ENCODE measurements at regions not wholly inside any gene's neighbourhood (a gene's known extent, or its start where the extent isn't known, plus 50 kb on each side); places are given as distances from the start of the nearest gene placed in this dataset.

GRCh38 chr16:88327561-88328312 is 55.0 kb upstream of the ZNF469 start:
- POLR2A ChIA-PET = interaction anchor here (0.6 kb wide), 1 partner anchor 243 kb away, joined by 5 read pairs; no protein-coding TSS in a partner anchor
- CTCF ChIA-PET = interaction anchor here (0.6 to 1.2 kb wide), 3 partner anchors 10 to 453 kb away, joined by 3 read pairs; no protein-coding TSS in a partner anchor
- DNase-seq (ENCODE audit: low spot score) (no peak), ATAC-seq (no peak)
- H3K36me3 Mint-ChIP-seq = no peaks in the 10 kb centered on the region
- no peaks in the 10 kb centered on the region; the same call in 1 of the 2 replicates for H3K9me3 Mint-ChIP-seq
- H3K27ac Mint-ChIP-seq = no peak overlapping the region
- H3K27me3 Mint-ChIP-seq (ENCODE audit: low read depth) = no peaks in the 10 kb centered on the region
- no peaks in the 10 kb centered on the region for H3K4me1 Mint-ChIP-seq
- H3K4me3 Mint-ChIP-seq = no peak overlapping the region
- TF ChIP-seq IRF2 (CRISPR knock-in tag; IDR thresholded peaks at IDR 0.05; ENCODE audit: borderline replicate concordance, low read depth) (no peak), USF2 (CRISPR knock-in tag; IDR thresholded peaks at IDR 0.05) (no peak), ZBTB21 (CRISPR knock-in tag; IDR thresholded peaks at IDR 0.05; ENCODE audit: borderline replicate concordance) (no peak), ZNF416 (CRISPR knock-in tag; IDR thresholded peaks at IDR 0.05) (no peak), AR (CRISPR knock-in tag; IDR thresholded peaks at IDR 0.05) (no peak), NR2C2 (CRISPR knock-in tag; IDR thresholded peaks at IDR 0.05) (no peak), ZNF396 (CRISPR knock-in tag; IDR thresholded peaks at IDR 0.05; ENCODE audit: borderline replicate concordance) (no peak), ELF4 (CRISPR knock-in tag; IDR thresholded peaks at IDR 0.05; ENCODE audit: low read depth) (no peak), TEAD1 (CRISPR knock-in tag; IDR thresholded peaks at IDR 0.05) (no peak), ATF3 (CRISPR knock-in tag; conservative IDR thresholded peaks at IDR 0.05) (no peak), HMGXB4 (CRISPR knock-in tag; IDR thresholded peaks at IDR 0.05) (no peak), ZBTB43 (CRISPR knock-in tag; IDR thresholded peaks at IDR 0.05) (no peak), ZNF281 (CRISPR knock-in tag; IDR thresholded peaks at IDR 0.05) (no peak), NFE2L1 (CRISPR knock-in tag; IDR thresholded peaks at IDR 0.05) (no peak), E2F4 (CRISPR knock-in tag; IDR thresholded peaks at IDR 0.05; ENCODE audit: borderline replicate concordance, low read depth) (no peak), SP1 (CRISPR knock-in tag; conservative IDR thresholded peaks at IDR 0.05) (no peak), CDX4 (CRISPR knock-in tag; IDR thresholded peaks at IDR 0.05; ENCODE audit: borderline replicate concordance) (no peak), SMAD4 (CRISPR knock-in tag; IDR thresholded peaks at IDR 0.05) (no peak), GTF2I (CRISPR knock-in tag; conservative IDR thresholded peaks at IDR 0.05) (no peak), FOXP1 (CRISPR knock-in tag; IDR thresholded peaks at IDR 0.05; ENCODE audit: borderline replicate concordance) (no peak)

All from WTC11 (cell line).